Panc1 (cell line): ENCODE measurements at regions not wholly inside any gene's neighbourhood (a gene's known extent, or its start where the extent isn't known, plus 50 kb on each side); places are given as distances from the start of the nearest gene placed in this dataset.

ENCODE experiments used
- ATAC-seq: fragments of 200-7000 bp; cut with Tn5 transposase; 2 replicates; pipeline ENCODE4 v1.9.1; 2020; ENCODE audit warnings: mild to moderate bottlenecking, moderate library complexity
- BruUV-seq: library from RNA; stranded (reverse); fragments of 400-500 nt; replicated peaks from 2 replicates; lab custom pipeline; 2021; lab: Mats Ljungman, UMichigan
- CTCF ChIA-PET: fragments of 300-600 bp; sonication (Branson Sonifier 250); formaldehyde crosslinking; loops from one replicate; lab custom pipeline; 2022; ENCODE audit warnings: antibody characterized with exemption; lab: Charles Lee
- POLR2A ChIA-PET: fragments of 300-600 bp; sonication (Branson Sonifier 250); formaldehyde crosslinking; loops from one replicate; lab custom pipeline; 2022; ENCODE audit warnings: antibody characterized with exemption; lab: Charles Lee
- DNase-seq: peaks from one replicate; pipeline ENCODE4 v3.0.0-alpha.2; 2010; ENCODE audit warnings: low read depth, low spot score
- H3K27ac ChIP-seq: 2 replicates; pipeline ENCODE4 v1.5.1; 2011; ENCODE audit warnings: mild to moderate bottlenecking, low read length, inconsistent platforms
- H3K27me3 ChIP-seq: fragments of 200-500 bp; sonication (Bioruptor generic); 2 replicates; pipeline ENCODE4 v1.6.0; 2014; ENCODE audit warnings: low read length, inconsistent platforms; ENCODE audit not compliant: control insufficient read depth, insufficient read depth
- H3K36me3 ChIP-seq: fragments of 200-500 bp; sonication (Bioruptor generic); 2 replicates; pipeline ENCODE4 v1.5.1; 2014; ENCODE audit warnings: inconsistent platforms, mild to moderate bottlenecking, low read length, moderate library complexity; ENCODE audit not compliant: control insufficient read depth, insufficient read depth
- H3K4me1 ChIP-seq: 2 replicates; pipeline ENCODE4 v1.5.1; 2011; ENCODE audit warnings: inconsistent platforms, mild to moderate bottlenecking, low read length, moderate library complexity; ENCODE audit not compliant: control insufficient read depth, insufficient read depth
- H3K4me3 ChIP-seq, 2 experiments: 2 replicates each; pipeline ENCODE4 v1.5.1; 2011 to 2012; ENCODE audit warnings: low read depth in 2 of 2, low read length in 2 of 2, mild to moderate bottlenecking in 2 of 2, inconsistent platforms in 1 of 2, moderate library complexity in 1 of 2
- H3K9me3 ChIP-seq: fragments of 200-500 bp; sonication (Bioruptor generic); 2 replicates; pipeline ENCODE4 v1.5.1; 2014; ENCODE audit warnings: low read depth, mild to moderate bottlenecking, inconsistent platforms, low read length, moderate library complexity; ENCODE audit not compliant: control insufficient read depth, insufficient read depth
- POLR2AphosphoS5 ChIP-seq: IDR thresholded peaks from 2 replicates; pipeline ENCODE4 v1.6.1; 2012; ENCODE audit warnings: mild to moderate bottlenecking, low read depth, low read length, moderate library complexity
- SIN3A ChIP-seq: IDR thresholded peaks from 2 replicates; pipeline ENCODE4 v1.6.1; 2012; ENCODE audit warnings: low read depth, mild to moderate bottlenecking, low read length, moderate library complexity, borderline replicate concordance; ENCODE audit not compliant: insufficient read depth
- TCF7L2 ChIP-seq: IDR thresholded peaks from 2 replicates; pipeline ENCODE4 v1.6.1; 2011; ENCODE audit warnings: mild to moderate bottlenecking, low read depth, low read length, inconsistent platforms
- in situ Hi-C: cut with HindIII; loops from 2 replicates; pipeline ENCODE4 v1.10.0; 2016; ENCODE audit warnings: low sequenced_read_pairs, low pct_unique_long_range_greater_than_20kb
- intact Hi-C: fragments of 100-400 bp; cut with micrococcal nuclease; formaldehyde crosslinking; loops from one replicate; pipeline ENCODE4 v1.10.0; 2022; ENCODE audit not compliant: unreplicated experiment
- TF ChIP-seq, protein P1 (sequence below), 2 experiments: IDR thresholded peaks; 2 replicates each; pipeline ENCODE4 v1.6.1; 2011 to 2012; ENCODE audit warnings: low read depth in 2 of 2, control low read depth in 1 of 2, low read length in 1 of 2, mild to moderate bottlenecking in 1 of 2, moderate library complexity in 1 of 2; ENCODE audit not compliant: insufficient read depth in 1 of 2
- TF ChIP-seq, protein P2 (sequence below): fragments of 450-650 bp; IDR thresholded peaks from 2 replicates; pipeline ENCODE4 v1.5.1; 2017; ENCODE audit warnings: mild to moderate bottlenecking

DNA sequence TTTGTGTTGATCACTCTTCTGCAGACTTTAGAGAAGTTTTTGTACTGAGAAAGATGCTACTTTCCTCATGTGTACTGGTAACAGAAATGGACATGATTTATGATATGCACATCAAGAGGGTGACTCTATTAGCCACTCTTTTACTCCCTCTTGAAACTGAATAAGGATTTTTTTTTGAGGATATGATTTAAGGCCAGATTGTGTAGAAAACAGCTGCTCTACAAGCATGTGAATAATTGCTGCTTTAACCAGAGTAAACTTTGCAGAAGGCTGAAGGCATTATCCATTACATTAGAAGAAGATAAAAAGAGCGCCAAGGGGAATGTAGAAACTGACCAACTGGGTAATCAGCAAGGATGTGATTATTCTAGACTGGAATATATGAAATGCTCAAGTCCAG is 276.2 kb upstream of the MAP3K7 start:
- Histone ChIP-seq H3K4me1 (no peaks in the 10 kb centered on the region), H3K9me3 (no peaks in the 10 kb centered on the region), H3K27ac (no peak overlapping the region), H3K4me3 (no peak overlapping the region), H3K27me3 (no peaks in the 10 kb centered on the region; the same call in 1 of the 2 replicates), H3K36me3 (no peaks in the 10 kb centered on the region)
- CTCF ChIA-PET: no interaction called here
- POLR2A ChIA-PET: no interaction called here
- BruUV-seq: no TSS peak
- in situ Hi-C loops: no loop called here
- TF ChIP-seq, protein P1, sequence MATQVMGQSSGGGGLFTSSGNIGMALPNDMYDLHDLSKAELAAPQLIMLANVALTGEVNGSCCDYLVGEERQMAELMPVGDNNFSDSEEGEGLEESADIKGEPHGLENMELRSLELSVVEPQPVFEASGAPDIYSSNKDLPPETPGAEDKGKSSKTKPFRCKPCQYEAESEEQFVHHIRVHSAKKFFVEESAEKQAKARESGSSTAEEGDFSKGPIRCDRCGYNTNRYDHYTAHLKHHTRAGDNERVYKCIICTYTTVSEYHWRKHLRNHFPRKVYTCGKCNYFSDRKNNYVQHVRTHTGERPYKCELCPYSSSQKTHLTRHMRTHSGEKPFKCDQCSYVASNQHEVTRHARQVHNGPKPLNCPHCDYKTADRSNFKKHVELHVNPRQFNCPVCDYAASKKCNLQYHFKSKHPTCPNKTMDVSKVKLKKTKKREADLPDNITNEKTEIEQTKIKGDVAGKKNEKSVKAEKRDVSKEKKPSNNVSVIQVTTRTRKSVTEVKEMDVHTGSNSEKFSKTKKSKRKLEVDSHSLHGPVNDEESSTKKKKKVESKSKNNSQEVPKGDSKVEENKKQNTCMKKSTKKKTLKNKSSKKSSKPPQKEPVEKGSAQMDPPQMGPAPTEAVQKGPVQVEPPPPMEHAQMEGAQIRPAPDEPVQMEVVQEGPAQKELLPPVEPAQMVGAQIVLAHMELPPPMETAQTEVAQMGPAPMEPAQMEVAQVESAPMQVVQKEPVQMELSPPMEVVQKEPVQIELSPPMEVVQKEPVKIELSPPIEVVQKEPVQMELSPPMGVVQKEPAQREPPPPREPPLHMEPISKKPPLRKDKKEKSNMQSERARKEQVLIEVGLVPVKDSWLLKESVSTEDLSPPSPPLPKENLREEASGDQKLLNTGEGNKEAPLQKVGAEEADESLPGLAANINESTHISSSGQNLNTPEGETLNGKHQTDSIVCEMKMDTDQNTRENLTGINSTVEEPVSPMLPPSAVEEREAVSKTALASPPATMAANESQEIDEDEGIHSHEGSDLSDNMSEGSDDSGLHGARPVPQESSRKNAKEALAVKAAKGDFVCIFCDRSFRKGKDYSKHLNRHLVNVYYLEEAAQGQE (IDR thresholded peaks at IDR 0.05; ENCODE audit: insufficient read depth in 1 of 2, low read depth in 2 of 2, low read length in 1 of 2): no peak
- no peak for TF ChIP-seq TCF7L2
- no peak for TF ChIP-seq POLR2AphosphoS5
- no peak for TF ChIP-seq SIN3A
- TF ChIP-seq, protein P2, sequence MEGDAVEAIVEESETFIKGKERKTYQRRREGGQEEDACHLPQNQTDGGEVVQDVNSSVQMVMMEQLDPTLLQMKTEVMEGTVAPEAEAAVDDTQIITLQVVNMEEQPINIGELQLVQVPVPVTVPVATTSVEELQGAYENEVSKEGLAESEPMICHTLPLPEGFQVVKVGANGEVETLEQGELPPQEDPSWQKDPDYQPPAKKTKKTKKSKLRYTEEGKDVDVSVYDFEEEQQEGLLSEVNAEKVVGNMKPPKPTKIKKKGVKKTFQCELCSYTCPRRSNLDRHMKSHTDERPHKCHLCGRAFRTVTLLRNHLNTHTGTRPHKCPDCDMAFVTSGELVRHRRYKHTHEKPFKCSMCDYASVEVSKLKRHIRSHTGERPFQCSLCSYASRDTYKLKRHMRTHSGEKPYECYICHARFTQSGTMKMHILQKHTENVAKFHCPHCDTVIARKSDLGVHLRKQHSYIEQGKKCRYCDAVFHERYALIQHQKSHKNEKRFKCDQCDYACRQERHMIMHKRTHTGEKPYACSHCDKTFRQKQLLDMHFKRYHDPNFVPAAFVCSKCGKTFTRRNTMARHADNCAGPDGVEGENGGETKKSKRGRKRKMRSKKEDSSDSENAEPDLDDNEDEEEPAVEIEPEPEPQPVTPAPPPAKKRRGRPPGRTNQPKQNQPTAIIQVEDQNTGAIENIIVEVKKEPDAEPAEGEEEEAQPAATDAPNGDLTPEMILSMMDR: no peak
- ATAC-seq: no peak
- intact Hi-C loops: no loop called here
- DNase-seq: no peak

DNA sequence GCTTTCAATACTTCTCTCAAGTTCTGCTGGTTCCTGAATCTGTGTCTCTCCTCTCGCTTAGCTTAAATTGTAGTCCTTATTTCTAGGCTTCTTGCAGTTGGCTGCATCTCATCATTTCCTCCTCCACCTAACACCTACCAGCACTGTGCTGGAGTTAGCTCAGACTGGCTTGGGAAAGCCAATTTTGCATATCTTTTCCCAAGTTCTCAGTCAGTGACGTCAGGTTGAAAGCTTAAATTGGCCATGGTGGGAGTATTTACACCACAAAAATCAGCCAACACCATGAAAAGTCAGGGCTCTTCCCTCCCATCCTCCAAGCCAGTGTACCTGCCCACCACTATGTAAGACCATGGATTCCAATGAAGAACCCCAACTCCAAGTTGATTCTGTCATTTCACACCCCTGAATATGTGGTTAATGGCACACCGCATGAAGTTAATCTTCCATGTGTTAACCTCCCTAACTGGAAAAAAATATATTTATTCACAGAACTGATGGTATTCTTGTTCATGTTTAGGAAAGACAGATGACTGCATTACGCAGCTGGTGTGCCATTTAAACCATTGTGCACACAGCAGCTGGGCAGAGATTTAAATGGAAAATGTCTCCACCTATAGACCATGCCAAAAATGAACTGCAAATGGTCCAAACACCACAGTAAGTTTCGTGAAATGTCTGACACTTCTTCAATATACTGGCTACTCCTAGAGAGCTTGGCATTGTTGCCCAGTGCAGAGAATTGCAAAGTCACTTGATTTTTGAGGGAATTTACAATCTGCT is 274.1 kb upstream of the MAP3K7 start:
- DNase-seq: no peak
- Histone ChIP-seq H3K4me3 (no peak overlapping the region), H3K36me3 (no peaks in the 10 kb centered on the region), H3K27ac (no peak overlapping the region), H3K27me3 (no peaks in the 10 kb centered on the region; the same call in 1 of the 2 replicates), H3K9me3 (no peaks in the 10 kb centered on the region), H3K4me1 (no peaks in the 10 kb centered on the region)
- POLR2A ChIA-PET: no interaction called here
- CTCF ChIA-PET: no interaction called here
- in situ Hi-C loops: no loop called here
- ATAC-seq: no peak
- no peak for TF ChIP-seq TCF7L2
- TF ChIP-seq, protein P1 (IDR thresholded peaks at IDR 0.05; ENCODE audit: insufficient read depth in 1 of 2, low read depth in 2 of 2, low read length in 1 of 2): no peak
- no peak for TF ChIP-seq SIN3A
- TF ChIP-seq POLR2AphosphoS5: no peak
- TF ChIP-seq, protein P2: peak; percentile 41; the same call in 1 of the 2 replicates
- intact Hi-C loops: no loop called here
- BruUV-seq: no TSS peak
